Erythroblast (primary cell): ENCODE measurements at regions not wholly inside any gene's neighbourhood (a gene's known extent, or its start where the extent isn't known, plus 50 kb on each side); places are given as distances from the start of the nearest gene placed in this dataset.

Source experiments
- GATA1 ChIP-seq: IDR thresholded peaks from 2 replicates; pipeline ENCODE4 v1.6.1; 2011; ENCODE audit warnings: low read depth, mild to moderate bottlenecking, control low read depth, low read length, moderate library complexity
- POLR2A ChIP-seq: IDR thresholded peaks from 2 replicates; pipeline ENCODE4 v1.6.1; 2011; ENCODE audit warnings: mild to moderate bottlenecking, low read length

DNA sequence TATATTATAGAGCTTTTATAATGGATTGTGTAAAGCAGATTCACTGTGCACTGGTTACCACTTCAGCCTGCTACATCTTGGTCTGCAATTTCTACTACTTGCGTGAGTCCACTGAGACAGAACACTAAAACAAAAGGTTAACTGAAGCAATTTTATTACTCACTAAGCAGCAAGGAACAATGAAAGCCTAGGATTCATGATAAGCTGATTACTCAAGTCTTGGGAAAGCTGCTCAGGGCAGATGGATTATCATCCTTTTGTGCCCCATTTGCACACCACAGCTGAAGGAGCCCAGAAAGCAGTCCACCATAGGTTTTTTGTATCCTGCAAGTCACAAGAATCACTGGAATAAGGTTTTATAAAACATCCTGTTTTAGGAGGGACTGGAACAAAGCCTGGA is 1215.2 kb upstream of the TMEFF2 start:
- TF ChIP-seq POLR2A (no peak), GATA1 (no peak)
